GM19438 (cell line): ENCODE measurements at regions not wholly inside any gene's neighbourhood (a gene's known extent, or its start where the extent isn't known, plus 50 kb on each side); places are given as distances from the start of the nearest gene placed in this dataset.

ENCODE experiments used
- ATAC-seq: cut with Tn5 transposase; IDR thresholded peaks from one replicate; pipeline ENCODE4 v1.9.1; 2021; ENCODE audit warnings: low read depth; ENCODE audit not compliant: unreplicated experiment

DNA sequence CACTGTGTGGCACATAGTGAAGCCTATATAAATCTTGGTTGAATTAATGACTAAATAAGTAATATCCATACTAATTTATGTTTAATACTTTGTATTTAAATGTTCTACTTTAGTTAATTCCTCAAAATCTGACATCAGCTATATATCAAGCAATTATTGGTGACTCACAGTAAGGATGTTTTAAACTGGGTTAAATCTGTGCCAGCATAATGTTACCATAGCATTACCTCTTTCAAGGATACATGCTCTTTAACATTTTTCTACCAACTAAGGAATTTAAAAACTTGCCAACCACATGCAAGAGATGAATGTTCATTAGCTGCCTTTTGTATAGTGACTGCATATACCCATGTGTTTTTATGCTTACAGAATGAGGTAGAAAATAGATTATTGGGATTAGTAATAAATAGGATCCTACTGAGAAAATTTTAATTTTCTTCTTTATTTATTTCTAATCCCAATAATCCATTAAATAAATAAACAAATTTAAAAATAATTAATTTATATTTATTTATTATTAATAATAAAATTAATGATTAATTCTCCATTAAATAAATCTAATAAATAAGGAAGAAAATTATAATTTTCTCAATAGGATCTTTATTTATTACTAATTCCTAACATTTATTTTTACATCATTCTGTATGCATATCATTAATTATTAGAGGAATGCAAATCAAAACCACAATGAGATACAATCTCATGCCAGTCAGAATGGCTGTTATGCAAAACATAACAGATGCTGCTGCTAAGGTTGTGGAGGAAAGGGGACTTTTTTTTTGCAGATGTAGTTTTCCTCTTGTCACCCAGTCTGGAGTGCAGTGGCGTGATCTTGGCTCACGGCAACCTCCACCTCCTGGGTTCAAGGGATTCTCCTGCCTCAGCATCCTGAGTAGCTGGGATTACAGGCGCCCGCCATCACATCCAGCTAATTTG, 410.7 kb upstream of the DSEL start:
- ATAC-seq, result no peak

DNA sequence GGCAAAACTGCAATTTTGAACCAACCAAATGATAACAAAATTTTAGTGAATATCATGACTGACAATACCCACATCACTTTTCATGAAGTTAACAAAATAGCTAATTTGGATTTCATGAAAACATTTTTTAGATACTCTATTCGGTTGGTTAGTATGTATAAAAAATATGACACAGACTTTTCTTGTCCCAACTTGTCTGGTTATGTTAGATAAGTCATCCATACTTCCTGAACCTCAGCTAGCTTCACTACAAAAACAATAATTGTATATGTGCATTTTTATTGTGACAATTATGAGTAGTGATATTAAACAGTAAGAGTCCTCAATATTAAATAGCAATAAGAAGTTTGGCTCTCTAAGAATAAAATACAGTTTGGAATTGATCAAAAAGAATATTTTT, 408.1 kb upstream of the DSEL start:
- no peak for ATAC-seq

DNA sequence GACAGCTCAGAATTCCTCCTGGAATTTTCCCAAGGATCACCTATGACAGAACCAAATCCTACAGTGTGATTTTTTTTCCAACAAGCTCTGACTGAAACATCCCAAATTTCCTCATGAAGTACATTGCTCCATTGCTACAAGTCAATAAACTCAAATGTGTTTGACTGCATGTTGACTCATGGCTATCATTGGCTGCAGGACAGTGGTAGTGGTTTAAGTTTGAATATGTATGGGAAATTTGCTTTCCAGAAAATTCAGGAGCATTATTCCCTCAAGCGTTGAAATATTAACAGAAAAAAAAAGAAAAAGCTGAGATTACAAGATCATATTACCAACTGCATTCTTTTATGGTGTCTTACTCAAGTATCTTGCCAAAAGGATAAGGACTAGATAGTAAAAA, 402.8 kb upstream of the DSEL start:
- ATAC-seq, result no peak

DNA sequence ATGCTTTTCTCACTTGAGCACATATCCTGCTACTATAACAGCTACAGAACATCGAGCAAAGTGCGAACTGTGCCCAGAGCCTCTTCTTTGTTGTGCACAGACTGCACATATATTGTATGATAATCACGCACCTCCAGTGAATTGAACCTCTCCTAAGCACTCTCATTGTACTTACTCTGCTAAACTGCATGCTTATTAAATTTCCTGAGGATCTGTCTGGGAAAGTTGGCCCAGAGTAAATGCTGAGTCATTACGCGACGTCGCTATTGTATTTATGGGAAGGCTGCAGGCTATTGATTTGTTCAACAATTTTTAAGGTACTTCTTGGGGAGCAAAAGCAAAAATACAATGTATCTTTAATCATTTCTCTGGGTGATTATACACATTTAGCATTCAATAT, 399.6 kb upstream of the DSEL start:
- ATAC-seq, result no peak

DNA sequence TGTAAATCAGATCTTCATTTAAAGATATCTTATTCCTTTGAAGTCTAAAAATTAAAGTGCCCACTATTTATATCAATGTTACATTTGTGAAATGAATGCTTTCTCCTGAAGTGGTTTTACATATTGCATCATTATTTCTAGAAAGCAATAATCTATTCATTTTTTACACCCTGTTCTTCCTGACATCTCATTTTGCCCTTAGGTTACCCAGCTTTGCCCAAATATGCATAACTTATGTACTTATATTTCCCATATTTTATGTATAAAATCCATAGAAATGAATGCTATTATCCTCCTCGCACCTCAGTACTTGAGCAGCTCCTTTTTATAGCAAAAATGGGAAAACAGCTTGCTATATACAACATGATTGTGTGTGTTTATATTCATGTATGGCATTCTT, 396.5 kb upstream of the DSEL start:
- ATAC-seq, result no peak

DNA sequence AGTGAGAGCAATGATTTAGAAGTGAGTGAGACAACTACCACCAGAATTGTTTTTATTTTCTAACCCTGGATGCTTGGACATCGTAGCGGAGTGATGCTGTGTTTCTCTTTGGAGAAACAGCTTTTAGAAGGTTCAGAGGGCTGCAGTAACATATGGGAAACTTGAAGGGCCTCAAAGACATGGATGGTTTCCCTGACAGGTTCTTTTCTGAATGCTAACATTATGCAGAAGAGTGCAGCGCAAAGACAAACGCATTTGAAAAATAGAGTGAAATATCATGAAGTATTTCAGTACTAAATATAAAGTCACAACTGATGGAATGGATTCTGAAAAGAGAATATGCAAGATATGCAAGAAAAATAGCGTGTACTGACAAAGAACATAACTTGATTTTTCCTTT, 385.1 kb upstream of the DSEL start:
- ATAC-seq, result no peak

DNA sequence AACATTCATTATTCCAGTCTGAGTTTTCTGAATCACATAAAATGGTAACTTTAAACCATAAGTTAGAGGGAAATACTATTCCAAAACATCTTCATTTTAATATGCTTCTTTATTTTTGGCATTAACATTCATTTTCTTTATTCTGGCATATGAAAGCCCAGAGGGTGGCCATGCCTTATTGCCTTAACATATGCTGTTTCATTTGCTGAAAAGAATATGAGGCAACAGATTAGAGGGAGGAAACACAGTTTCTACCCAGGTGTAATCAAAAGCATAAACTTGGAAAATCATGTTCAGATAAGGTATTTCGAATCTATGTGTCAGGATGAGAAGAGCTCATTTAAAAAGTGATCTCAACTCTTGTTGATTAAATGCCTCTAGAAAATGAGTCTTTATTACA, 379.9 kb upstream of the DSEL start:
- ATAC-seq, result no peak

DNA sequence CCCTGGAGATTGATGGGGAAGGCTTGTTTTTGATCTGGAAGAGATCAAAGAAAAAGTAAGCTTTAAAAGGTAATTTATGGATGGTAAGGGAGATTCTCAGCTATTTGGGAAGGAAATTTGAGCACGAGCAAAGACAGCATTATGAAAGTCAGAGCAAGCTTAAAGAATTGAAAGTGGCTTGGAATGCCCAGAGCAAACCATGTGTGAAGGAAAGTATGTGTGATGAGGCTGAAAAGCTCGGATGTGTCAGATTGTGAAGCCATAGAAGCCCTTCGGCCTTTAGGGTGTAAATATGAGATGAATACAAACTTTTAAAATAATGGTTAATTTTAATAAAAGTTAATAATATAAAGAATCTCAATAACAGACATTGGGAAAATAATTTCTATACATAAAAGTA, 377.4 kb upstream of the DSEL start:
- no peak for ATAC-seq

DNA sequence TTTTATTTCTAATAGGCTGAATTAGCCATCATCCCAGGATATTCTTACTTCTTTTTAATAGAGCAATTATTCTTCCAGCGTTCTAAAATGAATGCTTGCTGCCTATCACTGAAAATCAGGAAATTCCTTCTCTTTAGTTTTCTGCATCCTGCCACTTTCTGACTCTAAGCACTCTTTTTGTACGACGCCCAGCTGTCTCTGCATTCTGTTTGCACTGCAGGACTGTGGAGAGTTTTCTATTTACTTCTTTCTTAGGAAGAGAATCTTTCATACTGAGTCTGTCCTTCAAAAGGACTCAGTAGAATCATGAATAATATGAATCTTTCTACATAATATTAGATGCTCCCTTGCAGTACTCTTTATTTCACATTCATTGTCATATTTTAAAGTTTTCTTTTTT, 360.4 kb upstream of the DSEL start:
- ATAC-seq, result no peak

DNA sequence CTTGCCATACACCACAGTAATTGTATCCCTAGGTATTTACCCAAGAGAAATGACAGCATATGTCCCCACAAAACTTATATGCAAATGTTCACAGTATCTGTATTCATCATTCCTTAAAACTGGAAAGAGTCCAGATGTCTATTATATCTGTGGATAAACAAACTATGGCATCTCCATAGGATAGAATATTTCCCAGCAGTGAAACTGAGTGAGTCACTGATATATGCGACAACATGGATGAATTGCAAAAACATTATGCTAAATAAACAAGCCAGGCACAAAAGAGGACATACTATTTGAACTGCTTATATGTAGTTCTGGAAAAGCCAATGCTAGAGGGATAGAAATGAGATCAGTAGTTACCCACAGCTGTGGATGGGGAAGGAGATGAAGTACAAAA, 359.4 kb upstream of the DSEL start:
- no peak for ATAC-seq

DNA sequence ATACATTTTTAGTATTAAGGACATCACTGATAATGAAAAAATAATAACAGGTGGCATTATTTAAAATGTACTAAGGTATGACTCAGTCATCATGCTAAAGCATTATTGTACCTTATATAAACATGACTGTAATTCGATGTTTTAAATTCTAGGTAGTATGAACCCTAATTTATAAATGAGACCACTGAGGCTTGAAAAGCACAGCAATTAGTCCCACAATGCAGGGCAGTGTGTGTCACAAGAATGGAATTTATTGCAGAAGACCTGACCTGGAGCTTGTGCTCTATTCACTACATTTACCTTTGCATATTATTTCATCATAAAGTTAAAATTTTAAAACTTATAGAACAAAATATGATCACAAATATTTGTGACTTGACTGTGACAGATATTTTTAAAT, 358.5 kb upstream of the DSEL start:
- no peak for ATAC-seq

DNA sequence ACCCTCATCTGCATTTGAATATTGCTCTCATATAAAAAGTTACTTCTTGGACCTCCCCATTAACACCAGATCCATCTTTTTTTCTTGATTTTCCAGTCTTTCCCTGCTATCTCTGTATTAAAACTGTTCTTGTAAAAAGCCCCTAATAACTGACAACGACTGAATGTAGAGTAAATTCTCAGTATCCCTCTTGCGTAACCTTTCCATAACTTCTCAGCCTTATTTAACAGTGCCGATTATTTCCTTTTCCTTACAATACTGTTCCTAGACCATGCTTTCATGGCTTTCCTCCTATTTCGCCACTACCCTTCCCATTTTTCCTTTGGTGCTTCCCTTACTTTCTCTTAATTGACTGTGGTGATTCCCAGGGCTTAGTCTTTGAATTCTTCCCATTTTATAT, 348.9 kb upstream of the DSEL start:
- no peak for ATAC-seq

DNA sequence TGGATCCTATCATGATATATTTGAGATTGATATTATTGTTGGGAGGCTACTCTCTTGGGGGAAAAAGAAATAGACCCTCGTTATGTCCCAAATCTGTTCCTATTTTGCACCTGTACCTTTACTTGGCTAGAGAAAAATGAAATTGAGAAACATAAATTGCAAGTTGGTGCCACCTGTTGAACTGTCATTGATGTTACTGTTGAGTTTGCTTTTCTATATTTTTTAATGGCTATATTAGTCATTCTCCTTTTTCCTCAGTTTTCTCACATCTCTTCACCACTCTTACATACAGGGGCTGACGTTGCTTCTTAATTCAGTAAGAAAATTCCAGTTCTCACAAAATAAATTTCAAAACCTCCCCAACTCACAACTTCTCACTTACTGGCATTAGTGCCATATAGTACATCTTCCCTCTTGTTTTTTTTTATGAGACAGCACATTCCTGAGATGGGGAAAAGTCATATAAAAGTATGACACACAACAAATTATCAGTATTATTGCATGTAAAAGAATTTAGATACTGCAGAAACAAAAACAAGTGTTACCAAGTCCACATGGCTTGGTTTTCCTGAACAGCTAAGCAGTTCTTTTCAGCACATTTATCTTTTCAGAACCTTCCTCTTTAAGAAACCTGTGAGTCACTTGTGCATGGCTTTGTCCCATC, 348.3 kb upstream of the DSEL start:
- no peak for ATAC-seq

DNA sequence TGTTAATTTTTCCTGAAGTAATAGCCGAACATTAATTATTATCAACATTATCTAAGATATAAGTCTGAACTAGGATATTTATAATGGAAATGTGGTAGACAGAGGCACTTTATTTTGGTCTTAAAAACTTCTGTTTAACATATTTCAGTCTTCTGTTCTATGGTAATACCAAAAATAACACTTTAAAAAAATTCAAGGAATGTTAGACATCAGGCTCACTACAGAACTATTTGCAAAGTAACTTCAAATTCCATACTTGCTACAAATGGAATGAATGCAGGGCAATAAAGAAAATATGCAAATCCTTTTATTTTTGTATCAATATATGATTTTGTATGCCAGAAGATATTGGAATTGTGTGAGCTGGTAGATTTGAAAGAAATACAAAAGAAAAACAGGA, 345.5 kb upstream of the DSEL start:
- no peak for ATAC-seq

DNA sequence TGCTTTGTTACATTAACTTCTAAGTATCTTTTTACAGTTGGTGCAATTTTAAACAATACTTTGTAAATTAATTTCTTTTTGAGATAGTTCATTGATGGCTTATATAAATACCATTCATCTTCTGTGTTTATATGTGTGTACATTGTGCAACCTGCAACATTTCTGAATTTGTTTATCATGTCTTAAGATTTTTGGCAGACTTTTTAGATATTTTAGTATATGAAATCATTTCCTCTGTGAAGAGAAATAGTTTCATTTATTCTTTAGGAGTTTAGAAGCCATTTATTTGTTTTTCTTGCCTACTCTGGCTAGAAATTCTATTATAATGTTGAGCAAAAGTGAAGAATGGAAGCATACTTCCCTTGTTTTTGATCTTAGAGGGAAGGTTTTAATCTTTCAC, 337.8 kb upstream of the DSEL start:
- no peak for ATAC-seq

DNA sequence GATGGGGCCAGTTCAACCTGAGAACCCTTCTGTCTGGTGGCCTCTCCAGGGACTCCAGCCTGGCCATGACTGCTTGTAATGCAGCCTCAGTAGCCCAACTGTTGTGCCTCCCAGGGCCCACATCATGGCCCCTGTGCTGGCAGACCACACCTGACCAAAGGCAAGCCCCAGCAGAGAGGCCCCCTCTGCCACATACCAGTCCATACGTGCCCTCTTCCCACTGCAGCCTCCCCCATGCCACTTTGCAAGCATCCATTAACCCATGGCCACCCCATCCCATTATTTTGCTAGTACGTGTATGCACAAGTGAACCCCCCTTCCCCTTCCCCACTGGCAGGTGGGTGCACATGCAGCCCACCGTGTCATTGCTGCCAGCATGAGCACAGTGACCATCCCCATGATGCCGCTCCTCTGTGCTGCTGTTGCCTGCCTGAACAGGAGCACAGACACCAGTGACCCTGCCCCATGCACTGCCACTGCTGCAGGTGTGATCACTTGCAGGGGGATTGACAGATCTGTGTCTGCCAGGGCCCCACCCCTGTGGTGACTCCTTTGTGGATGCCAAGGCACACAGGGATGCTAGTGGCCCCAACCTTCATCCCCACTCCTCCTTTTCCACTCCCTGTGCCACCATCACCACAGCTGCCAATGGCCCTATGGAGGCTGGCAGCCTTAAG, 330.0 kb upstream of the DSEL start:
- ATAC-seq, result no peak

DNA sequence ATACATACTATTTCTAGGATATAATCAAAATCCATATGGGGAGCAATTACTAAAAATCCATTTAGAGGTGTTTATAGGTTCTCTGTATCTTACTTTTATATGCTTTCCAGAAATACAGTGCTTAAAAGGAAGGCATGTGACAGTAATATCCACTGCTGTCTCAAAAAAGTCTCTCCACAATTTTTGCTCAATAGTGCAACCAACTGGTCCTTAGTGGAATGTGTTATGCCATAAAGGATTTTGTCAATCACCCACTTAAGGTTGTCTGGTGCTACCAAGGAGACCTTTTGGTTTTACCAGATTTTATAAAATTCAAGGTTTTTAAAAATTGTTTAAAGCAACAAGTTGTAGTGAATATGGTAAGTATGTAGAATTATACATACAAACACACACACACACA, 328.5 kb upstream of the DSEL start:
- ATAC-seq, result no peak

DNA sequence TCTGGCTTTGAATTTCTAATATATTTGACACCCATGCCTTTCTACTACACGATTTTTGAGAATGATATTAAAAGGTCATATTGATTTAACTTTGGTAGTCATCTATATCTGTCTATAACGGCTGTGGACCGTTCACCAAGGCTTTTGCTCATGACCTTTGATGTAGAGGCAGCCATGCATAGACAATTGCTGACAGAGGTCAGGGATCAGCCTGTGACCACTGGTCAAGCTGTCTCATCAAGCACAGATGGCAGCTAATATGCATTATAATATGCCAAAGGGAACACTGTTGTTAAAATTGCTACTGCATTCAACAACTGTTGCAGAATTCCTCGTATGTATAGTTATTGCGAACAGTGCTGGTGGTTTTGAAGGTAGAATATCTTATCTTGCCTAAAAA, 323.9 kb upstream of the DSEL start:
- no peak for ATAC-seq

DNA sequence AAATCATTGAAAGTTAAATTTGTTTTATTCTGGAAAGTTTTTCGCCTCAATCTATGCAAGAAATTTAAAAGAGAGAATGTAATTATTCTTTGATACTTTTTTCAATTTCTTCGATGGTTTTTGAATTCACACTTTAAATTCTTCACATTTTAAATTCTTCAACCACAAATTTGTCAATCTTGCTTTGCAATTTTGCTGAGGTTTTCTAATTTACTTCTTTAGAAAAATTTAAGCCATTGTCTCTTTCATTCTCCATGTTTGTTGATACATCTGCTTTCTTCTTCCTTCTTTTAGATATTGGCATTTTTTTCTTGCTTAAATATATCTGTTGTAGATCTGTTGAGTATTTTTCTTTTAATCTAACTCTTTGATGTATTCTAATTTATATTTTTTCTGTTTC, 301.9 kb upstream of the DSEL start:
- ATAC-seq, result no peak

DNA sequence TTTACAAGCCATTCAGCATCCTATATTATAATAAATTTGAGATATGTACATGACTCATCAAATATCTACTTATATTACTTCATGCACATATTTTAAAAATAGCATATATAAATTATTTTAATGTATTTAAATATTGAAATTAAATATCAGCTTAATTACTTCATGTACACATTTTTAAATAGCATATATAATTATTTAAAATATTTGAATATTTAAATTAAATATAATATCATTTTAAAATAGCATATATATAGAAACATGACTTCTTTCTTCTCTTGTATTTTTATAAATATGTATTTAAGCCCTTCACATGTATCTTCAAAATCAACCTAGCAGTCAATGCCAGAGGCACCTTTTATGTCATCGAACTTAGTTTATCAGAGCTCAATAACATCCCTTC, 298.8 kb upstream of the DSEL start:
- ATAC-seq, result no peak

DNA sequence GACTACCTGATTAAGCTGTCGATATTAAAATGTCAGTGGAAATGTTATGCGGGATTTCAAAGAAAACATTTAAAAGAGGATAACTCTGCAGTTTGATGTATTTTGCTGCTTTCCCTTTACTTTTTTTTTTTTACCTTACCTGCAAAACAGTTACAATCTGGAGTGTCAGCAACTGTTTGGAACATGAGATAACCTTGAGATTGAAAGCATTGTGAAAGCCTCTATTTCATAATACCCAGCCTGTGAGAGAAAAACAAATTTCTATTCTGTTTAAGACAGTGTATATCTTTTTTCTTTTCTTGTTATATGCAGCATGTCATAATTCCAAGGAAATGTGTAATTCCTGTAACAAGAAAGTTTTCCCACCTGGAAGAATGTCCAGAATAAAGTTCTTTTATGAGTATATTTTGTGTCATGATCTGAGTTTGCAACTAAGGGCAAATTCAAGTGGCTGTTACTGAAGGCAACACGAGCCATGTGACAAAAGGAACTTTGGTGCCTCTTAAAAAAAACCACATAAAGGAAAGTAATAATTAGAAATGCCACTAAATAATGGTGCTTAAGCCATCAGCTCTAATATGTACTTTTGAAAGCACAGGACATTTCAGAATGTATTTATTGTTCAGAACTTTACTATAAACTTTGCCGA, 297.0 kb upstream of the DSEL start:
- ATAC-seq, result no peak
